Activated effector memory CD4-positive, alpha-beta T cell treated with Interleukin-2 at 50 U/mL for 16 hours (primary cell): ENCODE measurements at regions not wholly inside any gene's neighbourhood (a gene's known extent, or its start where the extent isn't known, plus 50 kb on each side); places are given as distances from the start of the nearest gene placed in this dataset.

Source experiments
- DNase-seq: peaks from one replicate; pipeline ENCODE4 v3.0.0-alpha.2; 2020

- no peak for DNase-seq
Measured at GRCh38 chr18:77600674-77601073, 351.0 kb downstream of the GALR1 start.

GRCh38 chr18:77601567-77601966 lies 351.9 kb downstream of the GALR1 start:
- no peak for DNase-seq

GRCh38 chr18:77607087-77607486 lies 357.4 kb downstream of the GALR1 start:
- DNase-seq, result no peak

- no peak for DNase-seq
Measured at GRCh38 chr18:77608807-77609206, 359.2 kb downstream of the GALR1 start.

- no peak for DNase-seq
Measured at GRCh38 chr18:77617694-77618093, 368.0 kb downstream of the GALR1 start.

DNA sequence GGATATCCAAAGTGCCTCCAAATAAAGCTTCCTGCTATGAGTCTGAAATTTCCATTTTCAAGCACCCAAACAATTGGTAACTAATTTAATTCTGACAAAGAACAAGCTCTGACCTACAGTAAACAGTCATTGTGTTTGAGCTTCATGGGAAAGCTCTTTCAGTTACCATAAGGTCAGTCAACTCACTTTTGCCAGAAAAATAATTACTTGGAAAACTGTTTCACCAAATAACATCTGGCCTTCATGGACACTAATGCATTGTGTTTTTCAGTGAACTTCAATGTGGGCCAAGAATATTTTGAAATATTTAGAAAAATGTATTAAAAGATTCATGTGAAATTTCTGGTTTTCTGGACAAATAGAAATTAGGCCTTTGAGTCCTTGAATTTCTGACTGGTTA lies 369.9 kb downstream of the GALR1 start:
- no peak for DNase-seq

DNA sequence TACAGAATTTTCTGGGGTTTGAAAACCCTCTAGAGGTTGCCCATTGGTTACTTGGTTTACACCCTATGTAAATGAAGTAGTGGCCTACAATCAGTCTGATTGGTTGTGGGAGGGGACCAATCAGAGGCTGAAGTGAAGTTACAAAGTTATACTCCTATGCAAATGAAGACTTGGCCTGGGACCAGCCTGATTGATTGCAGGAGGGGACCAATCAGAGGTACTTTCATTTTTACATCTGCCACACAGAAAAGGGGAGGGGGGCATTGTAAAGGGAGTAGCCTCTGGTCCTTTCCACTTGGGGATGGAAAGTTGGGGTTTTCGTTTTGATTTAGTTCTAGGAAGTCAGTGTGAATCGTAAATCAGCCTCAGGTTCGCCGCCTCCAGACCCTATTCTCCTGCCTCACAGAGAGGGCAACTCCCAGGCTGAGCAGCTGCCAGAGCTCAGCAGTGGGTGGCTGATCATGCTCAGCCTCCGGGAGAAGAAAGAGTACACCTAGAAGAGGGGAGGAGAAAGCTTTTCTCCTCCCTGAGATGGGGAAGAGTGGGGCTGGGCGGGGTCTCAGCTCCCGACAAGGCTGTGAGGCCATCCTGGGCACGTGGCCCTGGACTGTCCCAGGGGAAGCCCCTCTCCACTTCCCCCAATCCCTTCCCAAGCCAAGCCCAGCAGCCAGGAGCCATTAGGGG lies 372.5 kb downstream of the GALR1 start:
- no peak for DNase-seq

DNA sequence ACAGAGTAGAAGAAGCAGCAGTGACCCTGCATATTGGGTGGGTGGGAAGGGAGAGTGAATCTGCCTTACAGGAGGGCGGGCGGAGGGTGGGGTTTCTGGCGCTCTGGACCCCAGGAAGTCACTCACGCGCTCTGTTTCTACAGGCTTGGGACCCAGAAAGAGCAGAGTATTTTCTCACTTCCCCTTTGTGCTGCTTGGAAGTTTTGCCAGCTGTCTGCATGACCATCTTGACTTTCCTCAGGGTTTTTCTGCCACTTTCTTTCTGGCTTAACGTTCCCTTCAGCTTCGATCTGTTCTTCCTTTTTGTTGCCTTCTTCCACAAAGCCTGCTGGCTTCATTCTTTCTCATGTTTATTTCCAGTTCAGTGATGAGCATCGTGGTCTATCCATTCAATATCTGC lies 383.1 kb downstream of the GALR1 start:
- DNase-seq, result no peak

DNA sequence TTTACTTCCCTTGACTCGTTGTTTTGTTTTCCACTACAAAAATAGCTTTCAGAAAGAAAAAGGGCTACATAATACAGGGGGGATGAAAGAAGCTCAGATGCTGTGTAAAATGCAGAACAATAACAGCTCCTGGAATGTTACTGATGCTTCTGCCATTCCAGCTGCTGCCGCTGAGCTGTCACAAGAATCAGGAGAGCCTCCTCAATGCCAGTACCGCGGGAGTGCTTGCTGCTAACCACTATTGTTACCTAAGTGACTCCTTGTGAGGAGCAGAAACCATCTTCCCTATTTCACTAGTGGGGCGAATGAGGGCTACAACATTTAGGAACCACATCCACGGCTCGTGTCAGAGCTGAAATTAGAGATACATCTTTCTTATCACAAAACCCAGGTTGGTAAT lies 384.8 kb downstream of the GALR1 start:
- DNase-seq, result no peak

- DNase-seq, result no peak
Measured at GRCh38 chr18:77635451-77635850, 385.8 kb downstream of the GALR1 start.

- no peak for DNase-seq
Measured at GRCh38 chr18:77635858-77636257, 386.2 kb downstream of the GALR1 start.

DNA sequence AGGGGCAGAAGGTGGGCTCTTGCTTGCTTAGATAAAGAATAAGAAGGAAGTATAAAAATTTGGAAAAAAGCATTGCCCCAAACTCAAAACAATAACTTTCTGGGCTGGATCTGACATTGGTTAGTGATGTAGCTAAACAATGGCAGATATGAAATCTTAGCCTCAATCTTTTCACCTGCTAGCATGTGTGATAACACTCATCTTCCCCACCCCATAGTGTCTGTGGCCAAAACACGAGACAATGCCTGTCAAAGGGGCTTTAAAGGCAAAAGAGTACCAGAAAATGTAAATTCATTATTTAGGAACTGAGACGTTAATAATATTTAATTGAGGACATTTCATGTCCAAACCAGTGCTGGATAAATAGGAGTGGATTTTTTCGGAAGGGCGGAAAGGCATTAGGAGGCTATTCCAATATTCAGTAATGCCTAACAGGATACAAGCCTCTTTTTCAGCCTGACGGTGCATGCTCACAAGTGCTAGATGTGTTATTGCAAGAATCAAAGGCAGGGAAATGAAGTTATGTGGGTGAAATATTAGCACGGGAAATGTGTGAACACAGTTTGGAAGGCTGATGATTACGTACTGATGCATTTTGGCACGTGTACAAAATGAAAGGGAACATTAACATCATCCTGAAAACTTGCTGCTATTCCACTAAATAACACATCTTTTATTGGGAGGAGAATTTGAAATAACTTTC lies 395.7 kb downstream of the GALR1 start:
- DNase-seq, result no peak

DNA sequence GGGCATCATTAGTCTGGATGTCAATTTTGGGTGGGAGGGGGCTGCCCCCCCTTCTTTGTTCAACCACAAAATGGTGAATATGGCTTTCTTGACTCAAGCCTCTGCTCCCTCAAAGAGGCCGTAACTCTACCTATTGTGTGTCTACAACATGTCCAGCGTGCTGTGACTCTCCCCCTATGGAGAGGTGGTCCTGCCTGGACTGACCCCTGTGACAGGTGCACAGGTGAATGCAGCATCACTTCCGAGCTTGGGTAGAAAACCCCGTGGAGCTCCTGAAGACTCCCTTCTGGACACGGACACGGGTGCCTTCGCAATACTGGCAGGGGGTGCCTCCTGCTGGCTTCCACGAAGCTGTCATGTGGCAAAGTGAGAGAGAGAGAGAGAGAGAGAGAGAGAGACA lies 397.8 kb downstream of the GALR1 start:
- no peak for DNase-seq

DNA sequence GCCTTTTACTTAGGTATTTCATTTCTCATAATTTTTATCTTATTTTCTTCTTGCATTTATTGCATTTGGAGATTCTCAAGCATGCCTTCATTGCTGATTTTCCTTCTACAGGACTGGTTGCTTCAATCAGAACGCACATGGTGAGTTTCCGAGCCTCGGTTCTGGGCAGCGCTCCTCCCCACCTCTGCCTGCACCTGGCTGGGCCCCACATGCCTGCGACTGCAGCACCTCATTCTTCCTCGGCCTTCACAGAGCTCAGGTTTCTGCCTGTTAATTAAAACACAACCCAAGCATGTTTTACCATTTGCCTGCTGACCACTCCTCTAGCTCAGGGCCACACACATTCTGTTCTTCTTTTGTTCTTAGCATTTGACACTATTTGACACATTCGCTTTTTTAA lies 398.8 kb downstream of the GALR1 start:
- DNase-seq, result no peak

GRCh38 chr18:77650799-77651385 lies 401.2 kb downstream of the GALR1 start:
- peak; percentile 14 for DNase-seq

DNA sequence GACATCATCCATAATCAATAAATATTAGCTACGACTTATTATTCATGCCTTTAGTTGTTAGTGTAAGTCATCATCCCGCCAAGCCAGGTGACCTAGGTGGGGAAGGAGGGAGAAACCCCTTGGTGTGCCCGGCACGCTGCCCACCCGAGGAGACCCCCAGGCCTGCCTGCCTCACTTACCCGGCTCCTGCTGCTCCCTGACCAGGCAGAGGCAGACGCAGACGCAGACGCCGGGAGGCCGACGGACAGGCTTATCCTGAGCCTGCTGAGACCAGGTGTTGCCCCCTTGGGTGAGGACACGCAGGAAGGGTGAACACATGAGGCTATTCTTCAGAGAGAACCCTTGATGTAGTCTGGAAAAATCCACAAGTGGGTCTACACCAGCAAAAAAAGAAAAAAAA lies 401.8 kb downstream of the GALR1 start:
- no peak for DNase-seq

DNA sequence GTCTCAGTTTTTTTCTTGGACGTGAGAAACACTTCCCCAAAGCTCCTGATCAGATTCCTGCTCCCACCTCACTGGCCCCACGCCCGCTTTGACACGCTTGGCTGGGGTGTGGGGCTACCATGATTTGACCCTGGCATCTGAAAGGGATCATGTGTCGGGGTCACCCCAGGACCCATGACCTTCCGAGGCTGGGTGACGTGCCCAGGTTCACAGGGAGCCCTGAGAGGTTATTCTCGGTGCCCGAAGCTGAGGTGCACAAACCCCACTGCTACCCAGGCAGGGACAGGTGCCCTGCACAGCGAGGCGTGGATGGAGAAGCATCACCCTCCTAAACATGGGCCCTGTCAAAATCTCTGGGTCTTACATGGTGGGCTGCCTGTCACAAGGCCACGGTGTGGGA lies 404.1 kb downstream of the GALR1 start:
- no peak for DNase-seq

DNA sequence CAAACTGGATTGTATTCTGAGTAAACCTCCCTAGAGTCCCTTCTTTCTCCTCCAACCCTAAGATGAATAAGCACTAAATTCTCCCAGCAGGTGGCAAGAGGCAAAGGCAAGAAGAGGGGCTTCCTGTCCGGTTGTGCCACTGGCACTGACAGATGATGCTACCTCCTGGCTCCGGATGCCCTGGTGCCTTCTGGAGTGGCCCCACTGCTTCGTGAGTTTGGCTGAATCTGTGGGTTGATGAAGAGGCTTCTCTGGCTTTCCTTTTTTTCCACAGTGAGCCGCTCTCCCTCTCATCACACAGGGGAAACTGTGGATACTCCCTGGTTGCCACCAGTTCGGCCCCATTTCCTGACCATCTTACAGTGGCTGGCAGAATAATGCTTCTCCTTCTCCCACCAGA lies 404.7 kb downstream of the GALR1 start:
- DNase-seq, result no peak

DNA sequence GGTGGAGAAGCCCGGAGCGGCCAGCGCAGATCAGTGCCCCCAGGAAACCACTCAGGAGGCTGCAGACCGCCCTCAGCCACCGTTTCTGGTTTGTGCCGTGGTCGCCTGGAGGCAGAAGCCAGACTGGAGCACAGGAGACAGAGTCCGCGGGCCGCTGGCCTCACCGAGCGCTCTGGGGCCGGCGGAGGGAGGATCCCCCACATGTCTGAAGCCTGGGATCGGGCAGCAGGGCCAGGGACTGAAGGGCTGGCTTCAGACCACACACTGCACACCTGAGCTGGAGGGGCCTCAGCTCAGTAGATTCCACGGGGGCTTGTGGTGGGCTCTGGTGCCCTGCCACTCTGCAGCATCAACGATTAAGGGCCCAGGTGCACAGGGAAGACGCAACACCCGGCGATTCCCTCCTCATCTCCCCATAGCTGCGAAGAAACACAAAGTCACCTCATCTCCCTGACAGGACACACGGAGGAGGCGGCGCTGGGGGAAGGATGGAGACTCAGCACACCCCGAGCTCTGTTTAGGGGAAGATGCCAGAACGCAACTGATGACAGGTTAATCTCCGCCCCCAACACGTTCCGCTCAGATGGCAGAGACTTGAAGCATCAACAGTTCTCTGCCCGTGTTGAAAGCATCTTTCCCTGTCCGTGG lies 408.1 kb downstream of the GALR1 start:
- no peak for DNase-seq

GRCh38 chr18:77658299-77658662 lies 408.6 kb downstream of the GALR1 start:
- no peak for DNase-seq

DNA sequence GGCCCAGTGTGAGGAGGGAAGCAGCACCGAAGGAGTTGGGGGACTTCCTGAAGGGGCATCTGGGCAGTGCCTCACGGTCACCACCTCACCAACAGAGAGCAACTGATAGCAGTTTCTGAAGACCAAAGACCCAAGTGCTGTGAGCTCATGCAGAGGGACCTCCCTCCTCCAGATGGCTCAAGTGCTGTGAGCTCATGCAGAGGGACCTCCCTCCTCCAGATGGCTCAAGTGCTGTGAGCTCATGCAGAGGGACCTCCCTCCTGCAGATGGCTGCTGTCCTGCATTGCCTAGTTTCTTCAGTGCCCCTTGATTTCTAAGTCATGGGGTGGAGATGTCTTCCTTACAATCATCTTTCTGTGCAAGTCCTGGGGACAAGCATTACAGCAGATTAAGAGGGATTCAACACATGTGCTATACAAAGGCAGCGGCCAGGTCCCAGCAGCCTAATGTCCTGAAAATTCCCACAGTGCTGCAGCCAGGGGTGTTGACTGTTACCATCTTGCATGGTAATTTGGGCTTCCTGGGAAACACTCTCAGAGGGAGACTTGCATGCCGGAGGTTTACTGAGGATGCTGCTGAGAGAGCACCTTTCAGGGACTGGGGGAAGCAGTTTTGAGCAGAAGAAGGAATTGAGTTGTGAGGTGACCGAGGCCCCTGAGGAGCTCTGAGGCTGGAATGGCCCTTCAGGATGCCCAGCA lies 409.3 kb downstream of the GALR1 start:
- DNase-seq, result no peak

GRCh38 chr18:77666613-77667012 lies 417.0 kb downstream of the GALR1 start:
- no peak for DNase-seq

DNA sequence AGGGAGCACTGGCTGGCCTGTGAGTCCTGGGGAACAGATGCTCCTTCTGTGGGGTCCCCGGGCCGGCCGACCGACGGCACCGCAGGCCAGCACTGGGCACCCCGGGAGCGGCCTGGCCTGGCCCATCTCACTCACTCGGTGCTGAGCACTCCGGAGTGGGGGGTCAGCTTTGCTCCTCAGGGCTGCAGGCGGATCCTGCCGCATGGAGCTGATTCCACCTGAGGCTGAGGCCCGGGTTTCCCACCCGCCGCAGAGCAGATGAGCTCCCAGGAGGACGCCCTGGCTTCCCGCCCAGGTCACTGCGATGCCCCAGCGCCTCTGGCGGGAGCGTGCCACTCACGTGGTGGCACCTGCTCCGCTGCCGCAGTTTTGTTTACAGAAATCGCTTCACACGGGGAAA lies 418.6 kb downstream of the GALR1 start:
- no peak for DNase-seq
